ENCODE measurements at regions not wholly inside any gene's neighbourhood (a gene's known extent, or its start where the extent isn't known, plus 50 kb on each side); places are given as distances from the start of the nearest gene placed in this dataset.

DNA sequence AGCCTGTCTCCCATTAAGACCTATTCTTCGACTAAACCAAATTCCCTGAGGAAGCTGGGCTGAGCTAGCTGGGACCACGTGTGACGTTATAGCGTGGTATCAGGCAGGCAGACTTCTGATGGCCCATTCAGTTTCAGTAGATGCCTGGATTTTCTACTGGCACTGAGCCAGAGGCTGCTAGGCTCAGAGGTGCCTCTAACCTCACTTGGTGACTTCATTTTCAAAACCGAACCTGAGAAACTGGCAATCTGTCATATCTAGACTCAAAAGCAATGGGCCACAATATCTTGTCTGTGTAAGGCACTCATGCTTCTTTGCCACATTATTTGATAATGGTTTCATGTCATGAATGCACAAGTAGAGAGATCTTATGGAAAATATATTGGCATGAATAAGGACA is 352.1 kb upstream of the AZI2 start:
- no peak for TF ChIP-seq POLR2A (IDR thresholded peaks at IDR 0.05; ENCODE audit: extremely low read depth, insufficient read length)
- TF ChIP-seq, protein P1, sequence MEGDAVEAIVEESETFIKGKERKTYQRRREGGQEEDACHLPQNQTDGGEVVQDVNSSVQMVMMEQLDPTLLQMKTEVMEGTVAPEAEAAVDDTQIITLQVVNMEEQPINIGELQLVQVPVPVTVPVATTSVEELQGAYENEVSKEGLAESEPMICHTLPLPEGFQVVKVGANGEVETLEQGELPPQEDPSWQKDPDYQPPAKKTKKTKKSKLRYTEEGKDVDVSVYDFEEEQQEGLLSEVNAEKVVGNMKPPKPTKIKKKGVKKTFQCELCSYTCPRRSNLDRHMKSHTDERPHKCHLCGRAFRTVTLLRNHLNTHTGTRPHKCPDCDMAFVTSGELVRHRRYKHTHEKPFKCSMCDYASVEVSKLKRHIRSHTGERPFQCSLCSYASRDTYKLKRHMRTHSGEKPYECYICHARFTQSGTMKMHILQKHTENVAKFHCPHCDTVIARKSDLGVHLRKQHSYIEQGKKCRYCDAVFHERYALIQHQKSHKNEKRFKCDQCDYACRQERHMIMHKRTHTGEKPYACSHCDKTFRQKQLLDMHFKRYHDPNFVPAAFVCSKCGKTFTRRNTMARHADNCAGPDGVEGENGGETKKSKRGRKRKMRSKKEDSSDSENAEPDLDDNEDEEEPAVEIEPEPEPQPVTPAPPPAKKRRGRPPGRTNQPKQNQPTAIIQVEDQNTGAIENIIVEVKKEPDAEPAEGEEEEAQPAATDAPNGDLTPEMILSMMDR (IDR thresholded peaks at IDR 0.05; ENCODE audit: low read depth, low read length) = no peak
